VCaP (cell line): ENCODE measurements at regions not wholly inside any gene's neighbourhood (a gene's known extent, or its start where the extent isn't known, plus 50 kb on each side); places are given as distances from the start of the nearest gene placed in this dataset.
"Not testable (repeated sequence)": the region's sequence is repeated elsewhere in the genome, so short reads cannot be mapped to it uniquely, and the experiment has no call there.

ENCODE experiments used
- H3K27ac ChIP-seq: fragments of 450-650 bp; 2 replicates; pipeline ENCODE4 v1.5.1; 2017
- TF ChIP-seq, protein P1 (sequence below): fragments of 450-650 bp; conservative IDR thresholded peaks from 2 replicates; pipeline ENCODE4 v1.5.1; 2017; ENCODE audit warnings: mild to moderate bottlenecking, moderate library complexity

DNA sequence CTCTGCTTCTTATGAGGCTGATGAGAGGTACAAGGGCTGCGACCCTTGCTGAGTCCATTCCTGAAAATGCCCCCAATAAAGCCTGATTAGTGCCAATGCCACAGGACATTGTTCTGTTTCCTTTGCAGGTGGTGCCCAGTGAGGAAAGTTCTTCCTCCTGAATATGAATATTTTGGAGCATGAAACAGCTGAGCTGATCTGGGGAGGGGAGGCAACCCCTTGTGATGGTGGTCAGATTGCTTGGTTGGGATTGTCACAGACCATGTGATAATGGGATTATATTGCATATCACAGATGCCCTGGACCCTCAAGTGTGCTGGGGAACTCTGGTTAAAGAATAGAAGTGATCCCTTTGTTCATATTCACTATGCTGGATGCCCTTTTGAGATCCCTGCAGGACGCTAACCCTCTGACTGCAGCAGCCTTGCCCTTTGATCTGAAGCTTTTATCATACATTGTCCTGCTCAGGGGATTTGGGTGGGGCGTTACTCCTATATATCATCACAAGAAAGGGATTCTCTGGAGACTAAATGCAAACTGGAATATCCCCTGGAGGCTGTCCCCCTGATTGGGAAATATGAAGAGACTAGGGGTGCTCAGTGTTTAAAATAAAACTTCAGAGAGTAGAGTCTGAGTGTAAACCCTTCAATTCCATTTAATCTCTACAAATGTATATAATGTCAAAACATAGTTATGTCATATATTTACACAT is 76.9 kb upstream of the TOP3B start:
- TF ChIP-seq, protein P1, sequence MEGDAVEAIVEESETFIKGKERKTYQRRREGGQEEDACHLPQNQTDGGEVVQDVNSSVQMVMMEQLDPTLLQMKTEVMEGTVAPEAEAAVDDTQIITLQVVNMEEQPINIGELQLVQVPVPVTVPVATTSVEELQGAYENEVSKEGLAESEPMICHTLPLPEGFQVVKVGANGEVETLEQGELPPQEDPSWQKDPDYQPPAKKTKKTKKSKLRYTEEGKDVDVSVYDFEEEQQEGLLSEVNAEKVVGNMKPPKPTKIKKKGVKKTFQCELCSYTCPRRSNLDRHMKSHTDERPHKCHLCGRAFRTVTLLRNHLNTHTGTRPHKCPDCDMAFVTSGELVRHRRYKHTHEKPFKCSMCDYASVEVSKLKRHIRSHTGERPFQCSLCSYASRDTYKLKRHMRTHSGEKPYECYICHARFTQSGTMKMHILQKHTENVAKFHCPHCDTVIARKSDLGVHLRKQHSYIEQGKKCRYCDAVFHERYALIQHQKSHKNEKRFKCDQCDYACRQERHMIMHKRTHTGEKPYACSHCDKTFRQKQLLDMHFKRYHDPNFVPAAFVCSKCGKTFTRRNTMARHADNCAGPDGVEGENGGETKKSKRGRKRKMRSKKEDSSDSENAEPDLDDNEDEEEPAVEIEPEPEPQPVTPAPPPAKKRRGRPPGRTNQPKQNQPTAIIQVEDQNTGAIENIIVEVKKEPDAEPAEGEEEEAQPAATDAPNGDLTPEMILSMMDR = no peak
- H3K27ac ChIP-seq = peak overlapping the region; percentile 95; the same call in 1 of the 2 replicates

DNA sequence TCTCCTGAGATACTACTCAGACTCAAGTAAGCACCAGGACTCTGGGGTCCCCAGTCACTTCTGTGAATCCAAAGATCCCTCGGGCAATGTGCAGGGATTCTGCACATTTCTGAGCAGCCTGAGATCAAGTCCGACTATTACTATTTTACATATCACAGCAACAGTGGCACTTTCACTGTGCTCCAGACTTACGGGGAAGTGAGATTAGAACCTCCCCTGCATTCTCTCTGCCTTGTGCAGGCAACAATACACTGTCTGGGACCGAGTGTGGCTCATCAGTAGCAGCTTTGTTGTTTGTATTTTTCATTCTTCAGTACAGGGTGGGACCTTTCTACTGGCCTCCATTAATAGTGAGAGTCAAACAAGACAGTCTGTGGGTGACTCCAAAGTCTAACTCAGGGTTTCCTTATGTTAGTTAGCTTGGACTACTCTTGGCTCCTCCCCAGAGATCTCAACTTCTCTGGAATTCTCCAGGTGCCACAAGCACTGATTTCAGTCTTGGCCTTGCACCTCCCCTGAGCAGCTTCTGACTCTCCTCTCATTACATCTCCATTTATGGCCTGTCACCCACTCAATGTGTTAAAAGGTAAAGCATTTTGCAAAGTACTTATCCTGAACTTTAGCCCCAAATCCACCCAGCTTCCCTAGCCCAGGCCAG is 76.2 kb upstream of the TOP3B start:
- no peak overlapping the region for H3K27ac ChIP-seq
- TF ChIP-seq, protein P1 = no peak

DNA sequence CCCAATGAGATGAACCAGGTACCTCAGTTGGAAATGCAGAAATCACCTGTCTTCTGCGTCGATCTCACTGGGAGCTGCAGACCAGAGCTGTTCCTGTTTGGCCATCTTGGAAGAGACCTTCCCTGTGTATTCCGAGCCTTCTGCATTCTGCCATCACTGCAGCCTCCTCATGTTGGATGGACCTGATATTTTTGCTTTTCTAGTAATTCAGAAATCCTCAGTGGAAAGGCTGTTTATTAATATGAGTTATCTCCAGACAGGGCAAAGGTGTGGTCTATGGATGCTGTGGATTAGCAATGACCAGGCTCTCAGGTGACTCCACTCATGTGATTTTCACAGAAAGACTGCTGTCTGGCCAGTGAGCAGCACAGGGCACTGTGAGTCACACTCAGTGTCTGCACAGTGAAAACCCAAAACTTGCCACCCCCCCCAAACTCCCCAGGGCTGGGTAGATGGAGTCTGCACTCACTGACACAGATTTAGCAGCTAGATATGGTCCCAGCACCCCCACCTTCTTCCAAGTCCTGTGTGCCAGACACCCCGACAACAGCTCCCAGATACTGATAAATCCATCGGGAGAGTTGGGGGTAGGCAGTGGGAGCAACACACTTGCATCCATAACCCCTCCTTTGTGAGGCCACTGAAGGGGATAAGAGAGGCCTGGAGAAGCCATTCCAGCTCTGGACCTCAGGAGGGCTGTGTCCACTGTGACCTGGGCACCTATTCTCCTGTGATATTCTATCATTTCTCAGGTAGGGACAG is 75.2 kb upstream of the TOP3B start:
- no peak overlapping the region for H3K27ac ChIP-seq
- TF ChIP-seq, protein P1 = no peak

DNA sequence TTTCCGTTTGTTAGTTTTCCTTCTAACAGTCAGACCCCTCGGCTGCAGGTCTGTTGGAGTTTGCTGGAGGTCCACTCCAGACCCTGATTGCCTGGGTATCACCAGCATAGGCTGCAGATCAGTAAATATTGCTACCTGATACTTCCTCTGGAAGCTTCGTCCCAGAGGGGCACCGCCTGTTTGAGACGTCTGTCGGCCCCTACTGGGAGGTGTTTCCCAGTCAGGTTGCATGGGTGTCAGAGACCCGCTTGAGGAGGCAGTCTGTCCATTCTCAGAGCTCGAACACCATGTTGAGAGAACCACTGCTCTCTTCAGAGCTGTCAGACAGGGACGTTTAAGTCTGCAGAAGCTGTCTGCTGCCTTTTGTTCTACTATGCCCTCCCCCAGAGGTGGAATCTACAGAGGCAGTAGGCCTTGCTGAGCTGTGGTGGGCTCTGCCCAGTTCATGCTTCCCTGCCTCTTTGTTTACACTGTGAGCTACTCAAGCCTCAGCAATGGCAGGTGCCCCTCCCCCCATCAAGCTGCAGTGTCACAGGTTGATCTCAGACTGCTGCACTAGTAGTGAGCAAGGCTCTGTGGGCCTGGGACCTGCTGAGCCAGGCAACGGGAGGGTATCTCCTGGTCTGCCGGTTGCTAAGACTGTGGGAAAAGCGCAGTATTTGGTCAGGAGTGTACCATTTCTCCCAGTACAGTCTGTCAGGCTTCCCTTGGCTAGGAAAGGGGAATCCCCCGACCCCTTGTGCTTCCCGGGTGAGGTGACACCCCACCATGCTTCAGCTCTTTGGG is 74.4 kb upstream of the TOP3B start:
- H3K27ac ChIP-seq = not testable (repeated sequence)

DNA sequence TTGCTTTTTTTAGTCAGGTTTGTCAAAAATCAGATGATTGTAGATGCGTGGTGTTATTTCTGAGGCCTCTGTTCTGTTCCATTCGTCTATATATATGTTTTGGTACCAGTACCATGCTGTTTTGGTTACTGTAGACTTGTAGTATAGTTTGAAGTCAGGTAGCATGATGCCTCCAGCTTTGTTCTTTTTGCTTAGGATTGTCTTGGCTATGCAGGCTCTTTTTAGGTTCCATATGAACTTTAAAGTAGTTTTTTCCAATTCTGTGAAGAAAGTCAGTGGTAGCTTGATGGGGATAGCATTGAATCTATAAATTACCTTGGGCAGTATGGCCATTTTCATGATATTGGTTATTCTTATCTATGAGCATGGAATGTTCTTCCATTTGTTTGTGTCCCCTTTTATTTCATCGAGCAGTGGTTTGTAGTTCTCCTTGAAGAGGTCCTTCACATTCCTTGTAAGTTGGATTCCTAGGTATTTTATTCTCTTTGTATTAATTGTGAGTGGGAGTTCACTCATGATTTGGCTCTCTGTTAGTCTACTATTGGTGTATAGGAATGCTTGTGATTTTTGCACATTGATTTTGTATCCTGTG is 70.1 kb upstream of the TOP3B start:
- not testable (repeated sequence) for H3K27ac ChIP-seq

DNA sequence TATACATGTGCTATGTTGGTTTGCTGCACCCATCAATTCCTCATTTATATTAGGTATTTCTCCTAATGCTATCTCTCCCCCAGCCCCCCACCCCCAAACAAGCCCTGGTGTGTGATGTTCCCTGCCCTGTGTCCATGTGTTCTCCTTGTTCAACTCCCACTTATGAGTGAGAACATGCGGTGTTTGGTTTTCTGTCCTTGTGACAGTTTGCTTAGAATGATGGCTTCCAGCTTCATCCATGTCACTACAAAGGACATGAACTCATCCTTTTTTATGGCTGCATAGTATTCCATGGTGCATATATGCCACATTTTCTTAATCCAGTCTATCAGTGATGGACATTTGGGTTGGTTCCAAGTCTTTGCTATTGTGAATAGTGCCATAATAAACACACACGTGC is 68.4 kb upstream of the TOP3B start:
- not testable (repeated sequence) for H3K27ac ChIP-seq

DNA sequence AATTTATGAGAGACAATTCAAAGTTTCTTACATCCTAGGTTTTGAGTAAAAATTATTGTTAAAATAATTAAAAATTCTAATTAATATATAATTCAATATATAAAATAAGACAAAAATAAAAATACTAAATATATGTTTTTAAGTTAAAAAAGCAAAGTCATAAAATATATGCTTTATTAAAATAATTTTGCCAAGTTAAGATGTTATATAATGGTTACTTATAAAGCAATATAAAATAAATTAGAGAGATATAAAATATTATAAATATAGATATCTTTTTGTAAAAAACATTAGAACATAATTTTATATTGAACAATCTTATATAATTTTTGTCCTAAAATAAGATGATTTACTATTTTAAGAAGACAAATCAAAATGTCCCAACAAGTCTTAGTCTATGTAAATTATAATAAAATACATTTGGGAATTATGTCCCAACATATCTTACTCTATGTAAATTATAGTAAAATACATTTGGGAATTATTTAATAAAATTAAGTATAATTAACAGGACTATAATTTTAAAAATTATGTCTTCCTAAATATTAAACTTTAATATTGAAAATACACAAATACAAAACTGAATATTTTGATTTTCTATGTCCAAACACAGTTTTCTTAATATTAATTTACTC is 67.7 kb upstream of the TOP3B start:
- H3K27ac ChIP-seq = no peak overlapping the region
- TF ChIP-seq, protein P1 = no peak

DNA sequence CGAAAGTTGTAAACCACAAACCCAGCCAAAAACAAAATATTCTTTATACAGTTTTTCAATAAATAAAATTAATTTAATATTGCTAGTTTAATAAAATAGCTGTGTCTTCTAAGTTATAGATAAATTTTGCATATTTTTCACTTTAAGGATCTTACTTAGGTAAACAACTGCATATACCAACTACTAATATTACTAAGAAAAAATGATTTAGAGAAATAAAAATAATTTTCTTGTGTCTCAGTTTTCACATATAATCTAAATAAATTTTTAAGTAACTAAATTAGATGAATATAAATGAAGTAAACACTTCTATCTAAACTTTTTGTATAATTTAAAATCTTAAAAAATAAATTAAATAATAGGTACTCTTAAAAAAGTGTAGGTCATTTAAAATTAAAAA is 67.1 kb upstream of the TOP3B start:
- H3K27ac ChIP-seq = peak overlapping the region; percentile 53
- TF ChIP-seq, protein P1 = no peak
